ENCODE measurements at regions not wholly inside any gene's neighbourhood (a gene's known extent, or its start where the extent isn't known, plus 50 kb on each side); places are given as distances from the start of the nearest gene placed in this dataset.

GRCh38 chr18:54052732-54053429, 171.6 kb downstream of the MBD2 start:
- ChIA-PET CTCF (ENCODE audit: low intra/inter-chr PET ratio) (no interaction called here), POLR2A (interaction anchor here (0.5 kb wide), 1 partner anchor 638 kb away, joined by 3 read pairs; no protein-coding TSS in a partner anchor)
- in situ Hi-C loops (cut with MboI): no loop called here
- Histone ChIP-seq H4K20me1 (replicated peaks; ENCODE audit: control insufficient read depth, insufficient read depth, low read length) (no peaks in the 10 kb centered on the region), H2AFZ (ENCODE audit: low read depth, low read length) (no peak overlapping the region), H3K4me2 (ENCODE audit: insufficient read depth, low read length) (no peak overlapping the region), H3K9me3 (replicated peaks; ENCODE audit: control insufficient read depth, insufficient read depth, low read depth, low read length) (no peaks in the 10 kb centered on the region), H3K27me3 (ENCODE audit: control insufficient read depth in 2 of 2, insufficient read depth in 2 of 2, low read length in 2 of 2) (no peaks in the 10 kb centered on the region), H3K79me2 (ENCODE audit: control insufficient read depth, insufficient read depth, low read length) (no peaks in the 10 kb centered on the region), H3K9me1 (ENCODE audit: control insufficient read depth, insufficient read depth, low read length) (no peaks in the 10 kb centered on the region), H3K36me3 (ENCODE audit: control insufficient read depth, insufficient read depth, low read length) (no peaks in the 10 kb centered on the region), H3K27ac (ENCODE audit: extremely low read depth, low read depth, low read length) (no peak overlapping the region), H3K9ac (ENCODE audit: insufficient read depth in 1 of 2, low read depth in 2 of 2, low read length in 2 of 2) (no peak overlapping the region), H3K4me3 (no peak overlapping the region), H3K4me1 (replicated peaks in 1 of 2; ENCODE audit: control insufficient read depth in 2 of 2, insufficient read depth in 2 of 2, low read length in 2 of 2) (no peaks in the 10 kb centered on the region)
- FAIRE-seq (no peak), DNase-seq (ENCODE audit: extremely low read depth in 1 of 4, low spot score in 3 of 4) (no peak), ATAC-seq (no peak)
- intact Hi-C loops (cut with micrococcal nuclease): no loop called here
- 0% methylated on average over 2 of the region's 2 CpGs for WGBS (ENCODE audit: insufficient coverage, low coverage, missing lambda C conversion rate)
- BruUV-seq (replicated peaks): no TSS peak
- TF ChIP-seq ZFPM2 (CRISPR knock-in tag; IDR thresholded peaks at IDR 0.05): no peak
- no peak for TF ChIP-seq NR3C1 (CRISPR knock-in tag; IDR thresholded peaks at IDR 0.05)
- TF ChIP-seq SREBF1 (IDR thresholded peaks at IDR 0.05; ENCODE audit: borderline replicate concordance, low read depth, low read length): no peak
- no peak for TF ChIP-seq NCOR1 (IDR thresholded peaks at IDR 0.05)
- TF ChIP-seq, protein P1, sequence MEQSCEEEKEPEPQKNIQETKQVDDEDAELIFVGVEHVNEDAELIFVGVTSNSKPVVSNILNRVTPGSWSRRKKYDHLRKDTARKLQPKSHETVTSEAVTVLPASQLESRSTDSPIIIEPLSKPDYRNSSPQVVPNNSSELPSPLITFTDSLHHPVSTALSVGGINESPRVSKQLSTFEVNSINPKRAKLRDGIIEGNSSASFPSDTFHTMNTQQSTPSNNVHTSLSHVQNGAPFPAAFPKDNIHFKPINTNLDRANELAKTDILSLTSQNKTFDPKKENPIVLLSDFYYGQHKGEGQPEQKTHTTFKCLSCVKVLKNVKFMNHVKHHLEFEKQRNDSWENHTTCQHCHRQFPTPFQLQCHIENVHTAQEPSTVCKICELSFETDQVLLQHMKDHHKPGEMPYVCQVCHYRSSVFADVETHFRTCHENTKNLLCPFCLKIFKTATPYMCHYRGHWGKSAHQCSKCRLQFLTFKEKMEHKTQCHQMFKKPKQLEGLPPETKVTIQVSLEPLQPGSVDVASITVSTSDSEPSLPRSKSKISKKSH (CRISPR knock-in tag; IDR thresholded peaks at IDR 0.05): no peak
- no peak for TF ChIP-seq FOXM1 (IDR thresholded peaks at IDR 0.05; ENCODE audit: low read depth)
- TF ChIP-seq FOXM1 (CRISPR knock-in tag; IDR thresholded peaks at IDR 0.05; ENCODE audit: low read depth): no peak
- TF ChIP-seq TAF9B (IDR thresholded peaks at IDR 0.05; ENCODE audit: partially characterized antibody): no peak
- TF ChIP-seq TARDBP (IDR thresholded peaks at IDR 0.05): no peak
- no peak for TF ChIP-seq RCOR1 (IDR thresholded peaks at IDR 0.05; ENCODE audit: borderline replicate concordance in 1 of 2, low read depth in 2 of 2, low read length in 2 of 2)
- no peak for TF ChIP-seq ZC3H11A (IDR thresholded peaks at IDR 0.05; ENCODE audit: low read depth, low read length)
- no peak for TF ChIP-seq TOE1 (IDR thresholded peaks at IDR 0.05; ENCODE audit: borderline replicate concordance)
- no peak for TF ChIP-seq TOE1 (CRISPR knock-in tag; IDR thresholded peaks at IDR 0.05; ENCODE audit: borderline replicate concordance, low read depth)
- TF ChIP-seq SMARCC2 (IDR thresholded peaks at IDR 0.05; ENCODE audit: low read depth): no peak
- TF ChIP-seq ATF7 (IDR thresholded peaks at IDR 0.05): no peak
- no peak for TF ChIP-seq KDM2B (CRISPR knock-in tag; IDR thresholded peaks at IDR 0.05)

All from K562 (cell line).